Vagina (tissue), 2 donors: ENCODE measurements at regions not wholly inside any gene's neighbourhood (a gene's known extent, or its start where the extent isn't known, plus 50 kb on each side); places are given as distances from the start of the nearest gene placed in this dataset.

ENCODE experiments used
- DNase-seq, 2 donors: peaks; one replicate each; pipeline ENCODE4 v3.0.0-alpha.2; 2017; ENCODE audit errors: extremely low spot score in 2 of 2
- H3K27ac ChIP-seq: fragments of 200-600 bp; sonication (generic); one replicate; pipeline ENCODE4 v1.5.1; 2019
- H3K27me3 ChIP-seq: fragments of 200-600 bp; sonication (generic); one replicate; pipeline ENCODE4 v1.5.1; 2019
- H3K36me3 ChIP-seq, 2 donors: fragments of 200-600 bp; sonication (generic); one replicate each; pipeline ENCODE4 v1.5.1; 2017 to 2019
- H3K4me1 ChIP-seq: fragments of 200-600 bp; sonication (generic); one replicate; pipeline ENCODE4 v1.5.1; 2019
- H3K4me3 ChIP-seq, 2 donors: fragments of 200-600 bp; sonication (generic); 1 replicate in 1 of 2; 2 replicates in 1 of 2; pipeline ENCODE4 v1.5.1; 2016 to 2019
- H3K9me3 ChIP-seq: fragments of 200-600 bp; sonication (generic); one replicate; pipeline ENCODE4 v1.5.1; 2019
- POLR2A ChIP-seq, 2 donors: fragments of 450-650 bp; IDR thresholded peaks; one replicate each; pipeline ENCODE4 v1.6.1; 2017; ENCODE audit warnings: antibody characterized with exemption in 2 of 2, mild to moderate bottlenecking in 2 of 2, moderate library complexity in 2 of 2
- POLR2AphosphoS5 ChIP-seq, 2 donors: sonication (generic); formaldehyde crosslinking; IDR thresholded peaks; one replicate each; pipeline ENCODE4 v1.9.0; 2017; ENCODE audit warnings: antibody characterized with exemption in 2 of 2, mild to moderate bottlenecking in 2 of 2, low read depth in 1 of 2; ENCODE audit not compliant: insufficient read depth in 1 of 2
- intact Hi-C: fragments of 100-400 bp; cut with DNase I; formaldehyde crosslinking; loops from one replicate; pipeline ENCODE4 v1.15.1; 2023
- TF ChIP-seq, protein P1 (sequence below), 3 experiments: fragments of 450-650 bp in 2 of 3; fragments of 200-600 bp in 1 of 3; sonication (generic) in 1 of 3; IDR thresholded peaks; one replicate each; pipeline ENCODE4 v1.5.1; 2017 to 2019; ENCODE audit warnings: antibody characterized with exemption in 3 of 3, mild to moderate bottlenecking in 2 of 3, moderate library complexity in 2 of 3

GRCh38 chr6:40642837-40643236, 55.7 kb upstream of the LRFN2 start:
- TF ChIP-seq, protein P1, sequence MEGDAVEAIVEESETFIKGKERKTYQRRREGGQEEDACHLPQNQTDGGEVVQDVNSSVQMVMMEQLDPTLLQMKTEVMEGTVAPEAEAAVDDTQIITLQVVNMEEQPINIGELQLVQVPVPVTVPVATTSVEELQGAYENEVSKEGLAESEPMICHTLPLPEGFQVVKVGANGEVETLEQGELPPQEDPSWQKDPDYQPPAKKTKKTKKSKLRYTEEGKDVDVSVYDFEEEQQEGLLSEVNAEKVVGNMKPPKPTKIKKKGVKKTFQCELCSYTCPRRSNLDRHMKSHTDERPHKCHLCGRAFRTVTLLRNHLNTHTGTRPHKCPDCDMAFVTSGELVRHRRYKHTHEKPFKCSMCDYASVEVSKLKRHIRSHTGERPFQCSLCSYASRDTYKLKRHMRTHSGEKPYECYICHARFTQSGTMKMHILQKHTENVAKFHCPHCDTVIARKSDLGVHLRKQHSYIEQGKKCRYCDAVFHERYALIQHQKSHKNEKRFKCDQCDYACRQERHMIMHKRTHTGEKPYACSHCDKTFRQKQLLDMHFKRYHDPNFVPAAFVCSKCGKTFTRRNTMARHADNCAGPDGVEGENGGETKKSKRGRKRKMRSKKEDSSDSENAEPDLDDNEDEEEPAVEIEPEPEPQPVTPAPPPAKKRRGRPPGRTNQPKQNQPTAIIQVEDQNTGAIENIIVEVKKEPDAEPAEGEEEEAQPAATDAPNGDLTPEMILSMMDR (IDR thresholded peaks at IDR 0.05), result no peak
- no peak for TF ChIP-seq POLR2AphosphoS5 (IDR thresholded peaks at IDR 0.05; ENCODE audit: insufficient read depth in 1 of 2, low read depth in 1 of 2)
- TF ChIP-seq POLR2A (IDR thresholded peaks at IDR 0.05), result no peak
- no peaks in the 10 kb centered on the region for H3K9me3 ChIP-seq

GRCh38 chr6:40642190-40642589, 55.0 kb upstream of the LRFN2 start:
- intact Hi-C loops, result no loop called here

More at GRCh38 chr6:40642837-40643236, 55.7 kb upstream of the LRFN2 start:
- intact Hi-C loops, result no loop called here
- H3K4me3 ChIP-seq, result no peak overlapping the region
- H3K27ac ChIP-seq, result no peak overlapping the region
- no peaks in the 10 kb centered on the region for H3K27me3 ChIP-seq
- no peaks in the 10 kb centered on the region for H3K36me3 ChIP-seq
- no peaks in the 10 kb centered on the region for H3K4me1 ChIP-seq
- DNase-seq, result no peak

GRCh38 chr6:40640599-40641227, 53.5 kb upstream of the LRFN2 start:
- no peak overlapping the region for H3K27ac ChIP-seq
- DNase-seq, result no peak
- no peaks in the 10 kb centered on the region for H3K9me3 ChIP-seq
- H3K4me1 ChIP-seq, result no peaks in the 10 kb centered on the region
- no peaks in the 10 kb centered on the region for H3K36me3 ChIP-seq
- intact Hi-C loops, result no loop called here
- no peaks in the 10 kb centered on the region for H3K27me3 ChIP-seq
- TF ChIP-seq POLR2A (IDR thresholded peaks at IDR 0.05) (no peak), POLR2AphosphoS5 (IDR thresholded peaks at IDR 0.05; ENCODE audit: insufficient read depth in 1 of 2, low read depth in 1 of 2) (no peak)
- TF ChIP-seq, protein P1 (IDR thresholded peaks at IDR 0.05), result no peak
- H3K4me3 ChIP-seq, result no peak overlapping the region

More at GRCh38 chr6:40642190-40642589, 55.0 kb upstream of the LRFN2 start:
- DNase-seq, result no peak
- Histone ChIP-seq H3K36me3 (no peaks in the 10 kb centered on the region), H3K27ac (no peak overlapping the region), H3K4me3 (no peak overlapping the region), H3K9me3 (no peaks in the 10 kb centered on the region), H3K27me3 (no peaks in the 10 kb centered on the region), H3K4me1 (no peaks in the 10 kb centered on the region)
- TF ChIP-seq POLR2AphosphoS5 (IDR thresholded peaks at IDR 0.05; ENCODE audit: insufficient read depth in 1 of 2, low read depth in 1 of 2), result no peak
- TF ChIP-seq, protein P1 (IDR thresholded peaks at IDR 0.05), result no peak
- no peak for TF ChIP-seq POLR2A (IDR thresholded peaks at IDR 0.05)
